Kidney (tissue), 13 donors: ENCODE measurements at regions not wholly inside any gene's neighbourhood (a gene's known extent, or its start where the extent isn't known, plus 50 kb on each side); places are given as distances from the start of the nearest gene placed in this dataset.

Experiments used
- DNase-seq, 5 donors: peaks; one replicate each; pipeline ENCODE4 v3.0.0-alpha.2; 2013 to 2020
- FAIRE-seq: peaks from 2 replicates; lab custom pipeline; 2012; peaks lifted over from hg19 to GRCh38; lab: Jason Lieb, UNC
- H3K27ac ChIP-seq, 2 donors: one replicate each; pipeline ENCODE4 v1.7.0; 2013; ENCODE audit warnings: low read depth in 2 of 2, low read length in 2 of 2, inconsistent platforms in 1 of 2
- H3K27me3 ChIP-seq: one replicate; pipeline ENCODE4 v1.7.1; 2013; ENCODE audit warnings: low read length, inconsistent platforms; ENCODE audit not compliant: control insufficient read depth, insufficient read depth
- H3K36me3 ChIP-seq, 3 donors: one replicate each; pipeline versions ENCODE4 v1.7.0 to v1.7.1; 2013; ENCODE audit warnings: low read length in 3 of 3, control low read depth in 1 of 3, inconsistent platforms in 1 of 3; ENCODE audit not compliant: insufficient read depth in 3 of 3, control insufficient read depth in 2 of 3
- H3K4me1 ChIP-seq, 3 donors: one replicate each; pipeline versions ENCODE4 v1.7.0 to v1.7.1; 2013; ENCODE audit warnings: low read length in 3 of 3, inconsistent platforms in 1 of 3, low read depth in 1 of 3; ENCODE audit not compliant: control insufficient read depth in 2 of 3, insufficient read depth in 2 of 3
- H3K4me3 ChIP-seq, 3 donors: one replicate each; pipeline versions ENCODE4 v1.7.0 to v1.8.1; 2013; ENCODE audit warnings: low read length in 3 of 3, control low read depth in 1 of 3, inconsistent platforms in 1 of 3
- H3K9ac ChIP-seq, 3 donors: one replicate each; pipeline versions ENCODE4 v1.7.0 to v1.7.1; 2013; ENCODE audit warnings: low read length in 3 of 3, control low read depth in 1 of 3, inconsistent platforms in 1 of 3
- H3K9me3 ChIP-seq, 3 donors: one replicate each; pipeline versions ENCODE4 v1.7.0 to v1.7.1; 2013; ENCODE audit warnings: low read length in 3 of 3, control low read depth in 1 of 3, inconsistent platforms in 1 of 3; ENCODE audit not compliant: control insufficient read depth in 2 of 3, insufficient read depth in 1 of 3
- CTCF ChIP-seq: IDR thresholded peaks from 3 replicates; pipeline ENCODE4 v1.5.1; 2012; ENCODE audit warnings: mild to moderate bottlenecking, moderate library complexity, borderline replicate concordance; ENCODE audit not compliant: insufficient read depth; ENCODE audit errors: extremely low read depth
- intact Hi-C: fragments of 100-400 bp; cut with DNase I; formaldehyde crosslinking; loops from one replicate; pipeline ENCODE4 v1.11.1; 2022
- donor health status: control.
- donor health status: control.
- donor health status: control.
- donor health status: control.
- donor health status: control.
- donor health status: DM: yes; HTN: yes; CAD: no.
- donor health status: Normal renal cell carcinoma (clear cell type).

- Histone ChIP-seq H3K27me3 (no peaks in the 10 kb centered on the region), H3K4me1 (no peaks in the 10 kb centered on the region), H3K36me3 (no peaks in the 10 kb centered on the region), H3K4me3 (no peak overlapping the region), H3K9me3 (no peaks in the 10 kb centered on the region), H3K27ac (no peak overlapping the region), H3K9ac (no peak overlapping the region)
- FAIRE-seq (no peak), DNase-seq (no peak)
- intact Hi-C loops = no loop called here
- no peak for TF ChIP-seq CTCF
Observed at GRCh38 chr16:76800196-76800595, 390.8 kb upstream of the MON1B start.

GRCh38 chr16:76801357-76801756 lies 389.6 kb upstream of the MON1B start:
- FAIRE-seq (no peak), DNase-seq (no peak)
- TF ChIP-seq CTCF = no peak
- no peaks in the 10 kb centered on the region for H3K4me1 ChIP-seq
- H3K9me3 ChIP-seq = no peaks in the 10 kb centered on the region
- no peak overlapping the region for H3K9ac ChIP-seq
- H3K36me3 ChIP-seq = no peaks in the 10 kb centered on the region
- H3K27ac ChIP-seq = no peak overlapping the region
- H3K4me3 ChIP-seq = no peak overlapping the region
- intact Hi-C loops = no loop called here
- no peaks in the 10 kb centered on the region for H3K27me3 ChIP-seq

- Histone ChIP-seq H3K27me3 (no peaks in the 10 kb centered on the region), H3K4me3 (no peak overlapping the region), H3K36me3 (no peaks in the 10 kb centered on the region), H3K9ac (no peak overlapping the region), H3K9me3 (no peaks in the 10 kb centered on the region), H3K4me1 (no peaks in the 10 kb centered on the region), H3K27ac (no peak overlapping the region)
- intact Hi-C loops = no loop called here
- TF ChIP-seq CTCF = no peak
- FAIRE-seq = no peak
- no peak for DNase-seq
Observed at GRCh38 chr16:76816475-76816874, 374.5 kb upstream of the MON1B start.

- no peaks in the 10 kb centered on the region for H3K9me3 ChIP-seq
- H3K27me3 ChIP-seq = no peaks in the 10 kb centered on the region
- H3K9ac ChIP-seq = no peak overlapping the region
- no peak overlapping the region for H3K27ac ChIP-seq
- H3K4me3 ChIP-seq = no peak overlapping the region
- no peaks in the 10 kb centered on the region for H3K36me3 ChIP-seq
- no peaks in the 10 kb centered on the region for H3K4me1 ChIP-seq
- intact Hi-C loops = no loop called here
- no peak for DNase-seq
- FAIRE-seq = no peak
- TF ChIP-seq CTCF = no peak
Observed at GRCh38 chr16:76818606-76819181, 372.3 kb upstream of the MON1B start.
